ENCODE measurements at regions not wholly inside any gene's neighbourhood (a gene's known extent, or its start where the extent isn't known, plus 50 kb on each side); places are given as distances from the start of the nearest gene placed in this dataset.

DNA sequence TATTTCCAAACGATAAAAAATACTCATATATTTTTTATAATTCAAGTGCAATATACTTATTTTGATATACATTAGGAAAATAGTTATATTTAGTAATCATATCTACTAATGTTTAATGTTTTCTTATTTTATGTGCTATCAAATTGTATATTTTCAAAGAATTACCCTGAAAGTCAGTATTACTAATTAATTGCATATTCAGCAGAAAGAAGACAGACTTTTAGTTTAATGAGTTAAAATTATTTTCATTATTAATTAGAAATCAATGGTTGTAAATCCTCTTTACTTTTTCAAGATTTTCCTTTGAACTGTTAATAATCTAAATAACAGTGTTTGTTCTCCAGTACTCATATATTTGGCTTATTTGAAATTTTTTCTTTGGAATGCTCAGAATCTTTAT, 181.3 kb upstream of the NDST4 start:
- TF ChIP-seq, protein P1, sequence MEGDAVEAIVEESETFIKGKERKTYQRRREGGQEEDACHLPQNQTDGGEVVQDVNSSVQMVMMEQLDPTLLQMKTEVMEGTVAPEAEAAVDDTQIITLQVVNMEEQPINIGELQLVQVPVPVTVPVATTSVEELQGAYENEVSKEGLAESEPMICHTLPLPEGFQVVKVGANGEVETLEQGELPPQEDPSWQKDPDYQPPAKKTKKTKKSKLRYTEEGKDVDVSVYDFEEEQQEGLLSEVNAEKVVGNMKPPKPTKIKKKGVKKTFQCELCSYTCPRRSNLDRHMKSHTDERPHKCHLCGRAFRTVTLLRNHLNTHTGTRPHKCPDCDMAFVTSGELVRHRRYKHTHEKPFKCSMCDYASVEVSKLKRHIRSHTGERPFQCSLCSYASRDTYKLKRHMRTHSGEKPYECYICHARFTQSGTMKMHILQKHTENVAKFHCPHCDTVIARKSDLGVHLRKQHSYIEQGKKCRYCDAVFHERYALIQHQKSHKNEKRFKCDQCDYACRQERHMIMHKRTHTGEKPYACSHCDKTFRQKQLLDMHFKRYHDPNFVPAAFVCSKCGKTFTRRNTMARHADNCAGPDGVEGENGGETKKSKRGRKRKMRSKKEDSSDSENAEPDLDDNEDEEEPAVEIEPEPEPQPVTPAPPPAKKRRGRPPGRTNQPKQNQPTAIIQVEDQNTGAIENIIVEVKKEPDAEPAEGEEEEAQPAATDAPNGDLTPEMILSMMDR (IDR thresholded peaks at IDR 0.05; ENCODE audit: poor library complexity) = no peak
- no peak for TF ChIP-seq EZH2phosphoT487 (IDR thresholded peaks at IDR 0.05; ENCODE audit: low read depth, severe bottlenecking, unreplicated experiment)

Data from hepatocyte (in vitro differentiated cells).